ENCODE measurements at regions not wholly inside any gene's neighbourhood (a gene's known extent, or its start where the extent isn't known, plus 50 kb on each side); places are given as distances from the start of the nearest gene placed in this dataset.
"Not testable (repeated sequence)": the region's sequence is repeated elsewhere in the genome, so short reads cannot be mapped to it uniquely, and the experiment has no call there.

DNA sequence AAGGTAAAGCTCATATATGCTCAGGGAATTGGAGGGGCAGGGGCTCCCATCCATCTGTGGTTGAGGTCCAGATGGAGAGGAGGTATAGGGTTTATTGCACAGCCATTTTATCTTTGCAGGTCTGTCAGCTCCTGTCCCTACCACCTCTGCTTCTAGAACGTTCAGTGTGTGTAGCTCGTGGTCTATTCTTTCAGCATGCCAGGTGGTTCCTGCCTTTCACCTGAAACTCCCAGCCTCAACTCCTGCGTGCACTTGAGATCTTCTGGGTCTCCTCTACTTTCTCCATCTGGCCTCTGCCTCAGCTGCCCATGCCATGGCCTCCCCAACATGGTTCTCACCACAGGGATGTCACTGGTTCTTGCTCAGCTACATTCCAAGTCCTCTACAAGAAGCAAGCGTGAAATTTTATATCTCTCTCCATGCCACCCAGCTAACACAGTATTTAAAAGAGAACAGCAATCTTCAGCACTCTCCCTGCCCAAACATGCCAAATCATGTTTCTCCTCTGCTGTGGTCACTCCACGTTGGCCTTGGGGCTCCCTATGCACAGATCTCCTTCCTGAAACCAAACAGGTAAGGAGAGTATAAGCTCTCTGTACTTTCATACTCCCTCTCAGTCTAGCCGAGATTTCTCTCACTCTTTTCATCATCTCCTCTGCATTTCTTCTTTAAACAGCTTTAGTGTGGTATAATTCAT, 157.8 kb upstream of the TRPC6 start:
- DNase-seq (ENCODE audit: low spot score) = no peak

DNA sequence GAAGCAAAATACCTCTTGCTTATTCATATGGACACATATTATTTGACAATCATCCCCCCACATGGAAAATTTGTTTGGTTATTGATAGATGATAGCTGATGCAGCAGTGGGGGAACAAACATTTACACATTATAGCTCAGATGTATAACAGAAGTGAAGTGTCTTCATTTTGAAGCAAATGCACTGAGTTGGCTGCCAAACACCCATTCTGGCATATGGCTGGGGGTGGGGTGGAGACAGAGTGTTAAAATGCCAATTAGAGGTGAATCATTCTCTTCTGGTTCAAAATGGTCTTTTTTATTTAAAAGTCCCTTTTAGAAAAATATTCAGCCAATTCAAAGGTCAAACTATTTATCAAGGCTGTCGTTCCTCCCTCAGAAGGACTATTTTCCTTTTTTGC, 157.3 kb upstream of the TRPC6 start:
- peak; percentile 26 for DNase-seq (ENCODE audit: low spot score)

DNA sequence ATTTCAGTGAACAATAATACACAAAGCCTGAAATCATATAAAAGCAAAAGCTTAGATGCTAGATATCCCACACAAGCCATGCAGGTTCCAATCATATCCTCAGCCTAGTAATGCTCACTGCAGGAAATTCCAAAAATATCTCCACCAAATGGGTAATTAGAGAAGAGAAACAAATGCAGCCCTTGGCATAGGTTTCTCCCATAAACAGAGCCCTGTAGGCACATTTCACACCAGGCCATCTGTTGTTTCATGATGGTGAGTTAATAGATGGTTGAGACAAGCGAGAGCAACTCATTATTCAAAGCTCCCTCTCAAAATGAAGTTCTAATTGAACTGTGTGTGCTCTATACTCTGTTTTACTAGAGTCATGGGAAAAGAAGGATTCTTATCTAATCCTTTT, 154.6 kb upstream of the TRPC6 start:
- DNase-seq (ENCODE audit: low spot score) = peak; percentile 61

DNA sequence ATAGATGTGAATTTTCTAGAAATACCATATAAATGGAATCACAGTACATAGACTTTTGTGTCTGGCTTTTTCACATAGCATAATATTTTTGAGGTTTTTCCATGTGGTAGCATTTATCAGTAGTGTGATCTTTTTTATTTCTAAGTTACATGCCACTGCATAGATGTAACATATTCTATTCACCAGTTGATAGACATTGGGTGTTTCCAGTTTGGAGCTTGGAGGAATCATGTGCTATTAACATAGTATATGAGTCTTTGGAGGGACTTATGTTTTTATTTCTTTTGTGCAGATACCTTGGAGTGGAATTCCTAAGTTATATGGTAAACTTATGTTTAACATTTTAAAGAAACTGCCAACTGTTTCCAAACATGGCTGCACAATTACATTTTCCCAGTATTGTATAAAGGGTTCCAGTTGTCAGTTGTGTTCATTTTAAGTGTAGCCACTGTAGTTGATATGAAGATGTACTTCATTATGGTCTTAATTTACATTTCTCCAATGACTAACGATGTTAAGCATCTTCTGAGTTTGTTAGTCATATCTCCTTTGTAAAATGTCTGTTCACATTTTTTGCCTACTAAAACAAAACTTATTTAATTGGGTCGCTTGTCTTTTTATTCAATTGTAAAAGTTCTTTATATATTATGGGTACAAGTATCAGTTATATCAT, 145.7 kb upstream of the TRPC6 start:
- DNase-seq (ENCODE audit: low spot score) = no peak

- no peak for DNase-seq (ENCODE audit: low spot score)
These were observed 143.6 kb upstream of the TRPC6 start for GRCh38 chr11:101727451-101727850.

DNA sequence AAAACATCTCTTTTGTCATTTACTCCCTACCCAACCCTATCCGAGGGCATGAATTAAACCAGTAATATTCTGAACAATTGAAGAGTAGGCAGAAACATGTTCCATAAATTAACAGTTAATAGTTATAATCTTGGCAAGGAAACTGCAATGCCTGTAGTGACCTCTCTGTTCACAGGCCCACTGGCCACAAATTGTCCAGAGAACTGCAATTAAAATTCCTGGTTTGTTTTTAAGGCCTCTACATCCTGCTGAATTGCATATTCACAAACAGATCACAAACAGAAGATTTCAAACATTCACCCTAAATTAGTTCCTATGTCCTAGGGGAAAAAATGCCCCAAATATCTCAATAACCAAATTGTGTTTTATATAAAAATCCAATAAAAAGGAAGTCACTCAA, 143.2 kb upstream of the TRPC6 start:
- no peak for DNase-seq (ENCODE audit: low spot score)

DNA sequence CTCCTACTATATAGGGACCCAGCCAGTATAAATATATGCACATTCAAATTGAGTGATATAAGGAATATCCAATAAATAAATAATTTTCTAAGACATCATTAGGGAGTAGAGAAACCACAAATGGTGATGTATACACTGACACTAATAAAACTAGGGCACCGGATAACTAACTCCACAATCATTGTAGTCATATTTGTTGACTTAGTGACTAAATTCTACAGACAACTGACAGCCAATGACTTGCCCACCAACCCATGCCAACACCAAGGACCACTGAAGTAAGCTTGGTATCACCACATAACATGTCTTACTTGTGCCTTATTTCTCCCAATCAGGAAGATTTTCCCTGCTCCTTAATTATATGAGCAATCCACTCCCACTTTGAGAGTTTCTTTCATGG, 139.6 kb upstream of the TRPC6 start:
- no peak for DNase-seq (ENCODE audit: low spot score)

DNA sequence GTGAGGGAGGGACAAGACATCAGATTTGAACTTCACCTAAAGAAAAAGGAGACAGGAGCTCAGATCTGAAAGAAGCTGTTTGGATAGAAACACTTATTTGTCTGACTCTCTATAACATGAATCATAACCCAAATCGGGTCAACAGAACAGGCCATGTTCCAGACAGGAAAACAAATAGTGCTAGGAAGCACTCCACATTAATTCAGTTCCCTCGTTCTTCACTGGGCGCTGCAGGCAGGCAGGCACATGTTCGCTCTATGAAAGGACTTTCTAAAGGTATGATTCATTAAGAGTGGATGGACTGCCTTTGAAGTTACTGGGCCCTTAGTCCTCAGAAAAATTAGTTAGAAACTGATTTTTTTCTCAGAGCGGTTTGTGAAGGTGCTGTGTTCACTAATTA, 137.5 kb upstream of the TRPC6 start:
- DNase-seq (ENCODE audit: low spot score) = no peak

GRCh38 chr11:101718402-101718801, 134.6 kb upstream of the TRPC6 start:
- no peak for DNase-seq (ENCODE audit: low spot score)

- DNase-seq (ENCODE audit: low spot score) = no peak
These were observed 133.8 kb upstream of the TRPC6 start for GRCh38 chr11:101717619-101718018.

- DNase-seq (ENCODE audit: low spot score) = no peak
These were observed 131.5 kb upstream of the TRPC6 start for GRCh38 chr11:101715281-101715680.

DNA sequence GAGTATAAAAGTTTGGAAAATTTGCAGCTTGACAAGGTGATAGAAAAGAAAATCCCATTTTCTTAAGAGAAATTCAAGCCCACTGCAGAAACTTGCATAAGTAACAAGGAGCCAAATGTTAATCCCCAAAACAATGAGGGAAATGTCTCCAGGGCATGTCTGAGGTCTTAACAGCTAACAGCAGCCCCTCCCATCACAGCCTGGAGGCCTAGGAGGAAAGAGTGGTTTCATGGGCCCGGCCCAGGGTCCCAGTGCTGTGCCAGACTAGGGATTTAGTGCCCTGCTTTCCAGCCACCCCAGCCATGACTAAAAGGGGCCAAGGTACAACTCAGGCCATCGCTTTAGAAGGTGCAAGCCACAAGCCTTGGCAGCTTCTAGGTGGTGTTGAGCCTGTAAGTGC, 123.7 kb upstream of the TRPC6 start:
- no peak for DNase-seq (ENCODE audit: low spot score)

DNA sequence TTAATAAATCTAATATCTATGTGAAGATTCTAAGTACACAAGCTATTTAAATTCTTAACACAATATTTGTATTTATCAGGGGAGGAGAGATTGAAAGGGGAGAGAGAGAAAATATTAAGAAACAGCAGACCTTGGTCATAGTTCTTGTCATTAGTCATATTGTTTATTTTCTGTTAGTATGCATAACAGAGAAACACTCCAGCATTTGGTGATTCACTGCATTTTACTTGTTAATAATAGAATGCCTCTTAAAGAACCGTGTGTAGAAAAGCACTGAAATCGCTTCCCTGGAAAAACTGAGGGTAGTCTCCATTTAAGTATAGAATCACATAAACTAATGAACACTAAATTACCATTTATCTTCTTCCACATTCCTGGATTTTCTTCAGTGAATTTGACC, 122.7 kb upstream of the TRPC6 start:
- no peak for DNase-seq (ENCODE audit: low spot score)

- DNase-seq (ENCODE audit: low spot score) = no peak
These were observed 122.2 kb upstream of the TRPC6 start for GRCh38 chr11:101705972-101706371.

GRCh38 chr11:101694869-101695268, 111.1 kb upstream of the TRPC6 start:
- not testable (repeated sequence) for DNase-seq (ENCODE audit: low spot score)

DNA sequence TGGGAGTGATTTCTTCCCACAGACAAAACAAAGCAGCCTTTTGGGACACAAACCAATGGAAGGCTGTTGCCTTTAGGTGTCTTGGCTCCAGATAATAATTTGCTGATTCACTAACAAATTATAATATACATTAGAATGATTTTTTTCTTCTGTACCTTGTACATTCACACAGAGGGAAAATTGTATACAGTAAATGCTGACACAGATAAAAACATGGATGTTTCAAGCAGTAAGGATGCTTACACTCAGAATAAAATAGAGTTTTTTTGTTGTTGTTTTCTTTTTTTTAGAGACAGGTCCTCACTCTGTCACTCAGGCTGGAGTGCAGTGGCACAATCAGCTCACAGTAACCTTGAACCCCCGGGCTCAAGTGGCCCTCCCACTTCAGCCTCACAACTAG, 109.2 kb upstream of the TRPC6 start:
- no peak for DNase-seq (ENCODE audit: low spot score)

DNA sequence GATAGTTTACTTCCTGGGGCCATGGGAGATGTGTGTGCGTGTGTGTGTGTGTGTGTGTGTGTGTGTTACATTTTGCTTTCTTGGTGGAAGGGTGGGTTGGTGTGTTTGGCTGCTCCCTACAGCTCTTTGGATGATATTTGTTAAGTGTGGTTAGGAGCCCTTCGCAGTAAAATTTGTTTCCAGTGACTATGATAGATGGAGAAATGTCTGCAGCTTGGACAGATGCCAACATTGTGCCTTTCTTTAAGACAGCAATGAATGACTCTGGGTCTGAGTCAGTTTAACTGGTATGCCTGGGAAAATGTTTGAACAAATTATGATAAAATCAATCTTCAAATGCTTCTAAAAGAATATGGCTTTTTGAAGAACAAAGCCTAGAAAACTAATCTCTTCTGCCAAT, 102.7 kb upstream of the TRPC6 start:
- DNase-seq (ENCODE audit: low spot score) = no peak

DNA sequence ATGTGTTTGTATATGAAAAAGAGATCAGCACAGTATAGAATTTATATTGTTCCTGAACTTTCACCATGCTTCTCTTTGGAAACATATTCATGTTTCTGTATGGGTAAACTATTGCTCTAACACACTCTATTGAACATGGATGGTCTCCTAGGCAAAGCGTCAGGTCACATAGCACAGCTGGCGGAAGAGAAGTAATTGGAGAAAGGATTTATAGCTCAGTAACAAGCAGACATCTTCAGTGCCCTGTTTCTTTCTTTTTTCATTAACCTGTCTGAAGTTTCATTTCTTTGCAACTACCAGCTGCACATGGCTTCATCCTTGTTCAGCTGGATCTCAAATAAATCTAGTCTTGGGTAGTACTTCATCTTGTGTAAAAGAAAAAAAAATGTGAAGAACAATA, 84.4 kb upstream of the TRPC6 start:
- no peak for DNase-seq (ENCODE audit: low spot score)

DNA sequence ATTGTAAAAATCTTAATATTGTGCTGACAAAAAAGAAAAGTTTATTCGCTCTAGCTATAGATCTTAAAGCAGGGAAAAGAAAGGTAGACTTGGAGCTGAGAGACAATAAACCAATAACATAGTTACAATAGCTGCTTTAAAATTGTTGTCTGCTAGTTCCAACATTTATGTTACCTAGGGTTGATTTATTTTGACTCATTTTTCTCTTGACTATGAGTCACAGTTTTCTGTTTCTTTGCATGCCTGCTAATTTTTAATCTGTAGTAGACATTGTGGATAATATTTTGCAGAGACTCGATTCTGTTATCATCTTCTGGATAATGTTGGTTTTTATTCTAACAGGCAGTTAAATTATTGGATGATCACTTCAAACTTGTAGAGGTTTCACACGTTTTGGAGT, 83.1 kb upstream of the TRPC6 start:
- no peak for DNase-seq (ENCODE audit: low spot score)

DNA sequence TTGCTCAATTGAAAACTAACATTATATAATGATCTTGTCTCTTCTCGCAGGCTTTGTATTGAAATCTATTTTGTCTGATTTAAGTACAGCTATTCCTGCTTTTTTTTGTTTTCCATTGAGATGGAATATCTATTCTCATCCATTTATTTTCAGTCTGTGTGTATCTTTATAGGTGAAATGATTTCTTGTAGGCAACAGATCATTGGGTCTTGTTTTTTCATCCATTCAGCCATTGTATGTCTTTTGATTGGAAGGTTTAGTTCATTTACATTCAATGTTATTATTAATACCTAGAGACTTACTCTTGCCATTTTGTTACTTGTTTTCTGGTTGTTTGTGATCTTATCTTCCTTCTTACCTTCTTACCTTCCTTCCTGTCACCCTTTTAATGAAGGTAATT, 77.8 kb upstream of the TRPC6 start:
- no peak for DNase-seq (ENCODE audit: low spot score)

All from Ammon's horn (tissue), 1 donor.